K562 (cell line): ENCODE measurements at regions not wholly inside any gene's neighbourhood (a gene's known extent, or its start where the extent isn't known, plus 50 kb on each side); places are given as distances from the start of the nearest gene placed in this dataset.
A peak's percentile ranks its signal among the peaks of the same experiment; 100 is the strongest.
"Not testable (repeated sequence)": the region's sequence is repeated elsewhere in the genome, so short reads cannot be mapped to it uniquely, and the experiment has no call there.

ENCODE experiments used
- ATAC-seq: fragments of 200-7000 bp; cut with Tn5 transposase; 3 replicates; pipeline ENCODE4 v1.9.1; 2020; ENCODE audit warnings: moderate library complexity
- BruUV-seq: library from RNA; stranded (reverse); fragments of 400-500 nt; replicated peaks from 2 replicates; lab custom pipeline; 2021; lab: Mats Ljungman, UMichigan
- CTCF ChIA-PET: fragments of 300-600 bp; formaldehyde crosslinking; extraction: SDS; loops from one replicate; lab custom pipeline; 2021; ENCODE audit warnings: low intra/inter-chr PET ratio; lab: Yijun Ruan, JAX
- POLR2A ChIA-PET: fragments of 300-600, 350-650 bp; sonication (Branson Sonifier 250); formaldehyde crosslinking; extraction: SDS; loops from one replicate; lab custom pipeline; 2021; ENCODE audit warnings: antibody characterized with exemption, inconsistent platforms; lab: Yijun Ruan, JAX
- DNase-seq, 4 experiments: peaks; one replicate each; pipeline versions ENCODE4 v3.0.0 to v3.0.0-alpha.2; 2011 to 2018; ENCODE audit warnings: low spot score in 3 of 4, mixed read lengths in 3 of 4; ENCODE audit errors: extremely low read depth in 1 of 4
- FAIRE-seq: peaks from 2 replicates; lab custom pipeline; 2011; peaks lifted over from hg19 to GRCh38; lab: Jason Lieb, UNC
- H2AFZ ChIP-seq: 2 replicates; pipeline ENCODE4 v1.6.0; 2011; ENCODE audit warnings: low read depth, low read length, control low read depth, inconsistent platforms
- H3K27ac ChIP-seq: fragments of 200-600 bp; 3 replicates; pipeline ENCODE4 v1.8.0; 2011; ENCODE audit warnings: low read depth, mild to moderate bottlenecking, control low read depth, inconsistent platforms, low read length, moderate library complexity, mixed read lengths; ENCODE audit errors: extremely low read depth
- H3K27me3 ChIP-seq, 2 experiments: fragments of 300-600 bp in 1 of 2; 2 replicates in 1 of 2; 3 replicates in 1 of 2; pipeline versions ENCODE4 v1.6.0 to v1.8.0; 2011; ENCODE audit warnings: inconsistent platforms in 2 of 2, low read length in 2 of 2, mild to moderate bottlenecking in 1 of 2, mixed read lengths in 1 of 2, moderate library complexity in 1 of 2; ENCODE audit not compliant: control insufficient read depth in 2 of 2, insufficient read depth in 2 of 2
- H3K36me3 ChIP-seq: fragments of 300-600 bp; 3 replicates; pipeline ENCODE4 v1.8.0; 2011; ENCODE audit warnings: mild to moderate bottlenecking, low read length, inconsistent platforms; ENCODE audit not compliant: control insufficient read depth, insufficient read depth
- H3K4me1 ChIP-seq, 2 experiments: fragments of 200-600 bp in 1 of 2; replicated peaks in 1 of 2; 2 replicates in 1 of 2; 3 replicates in 1 of 2; pipeline versions ENCODE4 v1.5.1 to v1.8.0; 2011; ENCODE audit warnings: inconsistent platforms in 2 of 2, low read length in 2 of 2, mild to moderate bottlenecking in 1 of 2, mixed read lengths in 1 of 2, moderate library complexity in 1 of 2; ENCODE audit not compliant: control insufficient read depth in 2 of 2, insufficient read depth in 2 of 2
- H3K4me2 ChIP-seq: 2 replicates; pipeline ENCODE4 v1.6.1; 2011; ENCODE audit warnings: low read length, control low read depth, inconsistent platforms, mixed read lengths; ENCODE audit not compliant: insufficient read depth
- H3K4me3 ChIP-seq: fragments of 200-600 bp; sonication (generic), shearing (Covaris generic); 2 replicates; pipeline ENCODE4 v1.5.1; 2016; ENCODE audit warnings: control low read depth, inconsistent platforms
- H3K79me2 ChIP-seq: fragments of 200-600 bp; 3 replicates; pipeline ENCODE4 v1.8.0; 2011; ENCODE audit warnings: low read length, inconsistent platforms; ENCODE audit not compliant: control insufficient read depth, insufficient read depth
- H3K9ac ChIP-seq, 2 experiments: 2 replicates each; pipeline versions ENCODE4 v1.6.0 to v1.6.1; 2011; ENCODE audit warnings: low read depth in 2 of 2, low read length in 2 of 2, control low read depth in 1 of 2, inconsistent platforms in 1 of 2, mild to moderate bottlenecking in 1 of 2, mixed read lengths in 1 of 2; ENCODE audit not compliant: insufficient read depth in 1 of 2
- H3K9me1 ChIP-seq: one replicate; pipeline ENCODE4 v1.6.0; 2011; ENCODE audit warnings: inconsistent platforms, mild to moderate bottlenecking, low read length, moderate library complexity; ENCODE audit not compliant: control insufficient read depth, insufficient read depth
- H3K9me3 ChIP-seq: replicated peaks from 2 replicates; pipeline ENCODE4 v1.5.1; 2011; ENCODE audit warnings: low read depth, low read length, inconsistent platforms; ENCODE audit not compliant: control insufficient read depth, insufficient read depth
- H4K20me1 ChIP-seq: replicated peaks from 2 replicates; pipeline ENCODE4 v1.6.1; 2011; ENCODE audit warnings: low read length, inconsistent platforms, mixed read lengths; ENCODE audit not compliant: control insufficient read depth, insufficient read depth
- CBX1 ChIP-seq: sonication (generic); IDR thresholded peaks from 2 replicates; pipeline ENCODE4 v1.6.1; 2016; ENCODE audit warnings: antibody characterized with exemption, low read depth, mild to moderate bottlenecking
- E4F1 ChIP-seq: fragments of 250-450 bp; sonication (Bioruptor Pico); IDR thresholded peaks from 2 replicates; pipeline ENCODE4 v1.5.0; 2021; ENCODE audit warnings: mild to moderate bottlenecking, borderline replicate concordance
- FOXO4 ChIP-seq: fragments of 450-650 bp; formaldehyde crosslinking; IDR thresholded peaks from 2 replicates; pipeline ENCODE4 v1.4.0; 2020; ENCODE audit warnings: mild to moderate bottlenecking, moderate library complexity
- GATAD2A ChIP-seq: fragments of 450-650 bp; IDR thresholded peaks from 2 replicates; pipeline ENCODE4 v1.6.1; 2017
- MTA2 ChIP-seq: fragments of 450-650 bp; IDR thresholded peaks from 2 replicates; pipeline ENCODE4 v1.6.1; 2016; ENCODE audit warnings: low read depth
- NCOR1 ChIP-seq: fragments of 450-650 bp; IDR thresholded peaks from 2 replicates; pipeline ENCODE4 v1.6.1; 2016; ENCODE audit warnings: mild to moderate bottlenecking, moderate library complexity
- NEUROD1 ChIP-seq: fragments of 150-350 bp; IDR thresholded peaks from 2 replicates; pipeline ENCODE4 v1.6.1; 2014; ENCODE audit warnings: borderline replicate concordance, low read length, low read depth; ENCODE audit not compliant: partially characterized antibody
- NFRKB ChIP-seq: fragments of 450-650 bp; IDR thresholded peaks from 2 replicates; pipeline ENCODE4 v1.6.1; 2016; ENCODE audit warnings: low read depth
- NFYB ChIP-seq: IDR thresholded peaks from 2 replicates; pipeline ENCODE4 v1.6.1; 2011; ENCODE audit warnings: mild to moderate bottlenecking, moderate library complexity; ENCODE audit not compliant: insufficient read length; ENCODE audit errors: extremely low read depth
- POLR2G ChIP-seq: fragments of 200-400 bp; formaldehyde crosslinking; IDR thresholded peaks from 2 replicates; pipeline ENCODE4 v1.6.1; 2017; ENCODE audit warnings: low read depth, mild to moderate bottlenecking, antibody characterized with exemption, low read length, moderate library complexity
- RFX5 ChIP-seq: IDR thresholded peaks from 2 replicates; pipeline ENCODE4 v1.6.1; 2011; ENCODE audit warnings: low read depth, mild to moderate bottlenecking, improper control_type of control experiment, low read length
- SMARCC2 ChIP-seq: fragments of 450-650 bp; IDR thresholded peaks from 2 replicates; pipeline ENCODE4 v1.6.1; 2017; ENCODE audit warnings: antibody characterized with exemption, moderate library complexity, mild to moderate bottlenecking, low read depth
- ZKSCAN3 ChIP-seq: fragments of 250-450 bp; sonication (Bioruptor Pico); IDR thresholded peaks from 2 replicates; pipeline ENCODE4 v1.4.0; 2020
- WGBS: fragments of 100-300 bp; shearing (Covaris generic); methylation state at CpG from one replicate; pipeline ENCODE4 v1.1.6; 2016; ENCODE audit warnings: low coverage, mixed read lengths; ENCODE audit not compliant: insufficient coverage; ENCODE audit errors: missing lambda C conversion rate; 5-methylcytosine and 5-hydroxymethylcytosine counted together
- in situ Hi-C: fragments of 300-500 bp; cut with MboI; formaldehyde crosslinking; loops from 4 replicates; pipeline ENCODE4 v1.15.0; 2018; ENCODE audit warnings: inconsistent platforms, mixed read lengths
- intact Hi-C: fragments of 100-400 bp; cut with micrococcal nuclease; formaldehyde crosslinking; loops from 2 replicates; pipeline ENCODE4 v1.14.2; 2022

- H3K9me1 ChIP-seq, H3K79me2 ChIP-seq, H3K4me3 ChIP-seq, H3K4me1 ChIP-seq, H4K20me1 ChIP-seq, H3K27me3 ChIP-seq, BruUV-seq, H3K4me2 ChIP-seq, H3K27ac ChIP-seq, H3K9me3 ChIP-seq, H2AFZ ChIP-seq, CTCF ChIA-PET, H3K36me3 ChIP-seq, ATAC-seq, DNase-seq, H3K9ac ChIP-seq, in situ Hi-C loops, FAIRE-seq, intact Hi-C loops: not testable (repeated sequence)
- POLR2A ChIA-PET: interaction anchor here (0.8 to 1.0 kb wide), 2 partner anchors 10 to 17 kb away, joined by 3 read pairs; no protein-coding TSS in a partner anchor
- peak; percentile 57 for TF ChIP-seq NFYB
- 20% methylated on average over 7 of the region's 8 CpGs for WGBS
Measured at GRCh38 chr13:24622481-24623148, 57.6 kb upstream of the ATP12A start.

- Histone ChIP-seq H3K36me3 (no peaks in the 10 kb centered on the region), H3K4me1 (peaks cover 4 to 5% of the 10 kb centered on the region in 2 experiments; a peak in 2 of 5 replicates), H3K27ac (no peak overlapping the region), H3K79me2 (no peaks in the 10 kb centered on the region), H3K9me3 (no peaks in the 10 kb centered on the region), H3K4me3 (no peak overlapping the region), H2AFZ (no peak overlapping the region), H3K9me1 (no peaks in the 10 kb centered on the region), H3K4me2 (no peak overlapping the region), H3K9ac (no peak overlapping the region), H3K27me3 (no peaks in the 10 kb centered on the region), H4K20me1 (no peaks in the 10 kb centered on the region)
- CTCF ChIA-PET: no interaction called here
- ATAC-seq (no peak), FAIRE-seq (no peak), DNase-seq (no peak)
- intact Hi-C loops (no loop called here), in situ Hi-C loops (no loop called here)
- BruUV-seq: no TSS peak
- 30% methylated on average over 12 of the region's 18 CpGs for WGBS
- POLR2A ChIA-PET: interaction anchor here (1.0 kb wide), 1 partner anchor 11 kb away, joined by 3 read pairs; no protein-coding TSS in a partner anchor
- TF ChIP-seq NFRKB (no peak), NCOR1 (no peak), GATAD2A (no peak), POLR2G (no peak), RFX5 (no peak), FOXO4 (CRISPR knock-in tag) (no peak), CBX1 (no peak), NEUROD1 (no peak), SMARCC2 (no peak), E4F1 (CRISPR knock-in tag) (no peak), MTA2 (no peak), ZKSCAN3 (no peak)
Measured at GRCh38 chr13:24623149-24623665, 57.0 kb upstream of the ATP12A start.
